ENCODE measurements at regions not wholly inside any gene's neighbourhood (a gene's known extent, or its start where the extent isn't known, plus 50 kb on each side); places are given as distances from the start of the nearest gene placed in this dataset.

DNA sequence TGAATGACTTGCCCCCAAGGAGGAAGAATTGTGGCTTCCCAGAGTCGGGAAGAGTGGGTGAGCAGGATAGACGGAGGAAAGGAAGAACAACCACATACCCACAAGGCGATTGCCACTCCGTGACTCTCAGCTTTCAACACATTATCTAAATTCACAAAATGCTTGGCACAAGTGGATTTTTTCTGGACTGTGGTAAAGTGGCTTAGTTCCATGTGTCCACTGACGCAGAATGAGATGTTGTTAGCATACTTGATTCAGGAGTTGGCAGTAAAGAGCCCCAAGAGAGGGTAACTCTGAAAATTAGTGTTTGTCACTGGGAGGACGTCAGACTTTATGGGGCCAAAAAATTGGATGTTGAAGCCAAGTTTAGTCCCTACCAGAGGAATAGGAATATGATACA is 198.8 kb upstream of the CTNNB1 start:
- Mint-ChIP-seq H3K9me3 (no peaks in the 10 kb centered on the region), H3K36me3 (ENCODE audit: low read depth) (no peaks in the 10 kb centered on the region), H3K27me3 (peaks cover 10% of the 10 kb centered on the region), H3K27ac (no peak overlapping the region), H3K4me3 (no peak overlapping the region), H3K4me1 (peaks cover 2% of the 10 kb centered on the region)
- ChIA-PET CTCF (no interaction called here), POLR2A (no interaction called here)
- no peak for DNase-seq

DNA sequence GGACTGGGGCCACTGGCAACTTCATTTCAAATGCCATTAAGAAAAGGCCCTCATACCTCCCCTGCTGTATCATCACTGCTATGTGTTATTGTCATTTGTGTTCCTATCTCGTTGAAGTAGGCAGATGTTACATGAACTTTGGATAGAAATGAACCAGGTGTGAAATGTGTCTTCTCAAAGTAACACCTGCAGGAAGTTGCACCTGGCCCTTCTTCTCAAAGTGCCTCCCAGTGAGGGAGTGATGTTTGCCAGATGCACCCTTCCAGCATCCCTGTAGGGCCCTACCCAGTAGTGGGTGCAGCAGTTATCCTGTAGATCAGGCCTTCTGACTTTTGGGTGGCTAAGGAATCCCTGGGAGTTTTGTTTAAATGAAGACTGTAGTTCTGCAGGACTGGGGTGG is 197.7 kb upstream of the CTNNB1 start:
- Mint-ChIP-seq H3K27me3 (peaks cover 10% of the 10 kb centered on the region), H3K36me3 (ENCODE audit: low read depth) (no peaks in the 10 kb centered on the region), H3K4me1 (peaks cover 2% of the 10 kb centered on the region), H3K9me3 (no peaks in the 10 kb centered on the region), H3K27ac (no peak overlapping the region), H3K4me3 (no peak overlapping the region)
- no peak for DNase-seq
- ChIA-PET POLR2A (no interaction called here), CTCF (no interaction called here)

DNA sequence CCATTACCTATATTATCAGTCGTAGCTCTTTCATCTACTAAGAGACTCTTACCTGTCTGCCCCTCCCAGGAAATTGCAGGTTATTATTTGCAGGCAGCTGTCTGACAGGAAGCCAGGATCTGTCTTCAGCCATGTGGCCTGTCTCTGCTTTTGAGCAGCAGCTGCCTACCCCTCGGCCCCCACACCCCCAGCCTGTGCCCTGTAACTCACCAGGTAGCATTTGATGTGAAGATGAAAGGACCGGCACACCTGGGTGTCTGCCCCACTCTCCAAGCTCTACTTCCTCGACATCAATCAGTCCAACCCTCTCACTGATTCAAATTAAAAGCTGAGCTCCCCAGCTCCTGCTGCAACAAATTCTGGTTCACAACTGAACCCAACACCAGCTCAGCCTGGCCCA is 197.2 kb upstream of the CTNNB1 start:
- DNase-seq = no peak
- ChIA-PET CTCF (interaction anchor here (0.6 kb wide), 1 partner anchor 871 kb away, joined by 4 read pairs; no protein-coding TSS in a partner anchor), POLR2A (no interaction called here)
- no peak overlapping the region for H3K4me3 Mint-ChIP-seq
- no peak overlapping the region for H3K27ac Mint-ChIP-seq
- no peaks in the 10 kb centered on the region for H3K36me3 Mint-ChIP-seq (ENCODE audit: low read depth)
- H3K27me3 Mint-ChIP-seq = peaks cover 10% of the 10 kb centered on the region
- H3K9me3 Mint-ChIP-seq = no peaks in the 10 kb centered on the region
- peaks cover 2% of the 10 kb centered on the region for H3K4me1 Mint-ChIP-seq

DNA sequence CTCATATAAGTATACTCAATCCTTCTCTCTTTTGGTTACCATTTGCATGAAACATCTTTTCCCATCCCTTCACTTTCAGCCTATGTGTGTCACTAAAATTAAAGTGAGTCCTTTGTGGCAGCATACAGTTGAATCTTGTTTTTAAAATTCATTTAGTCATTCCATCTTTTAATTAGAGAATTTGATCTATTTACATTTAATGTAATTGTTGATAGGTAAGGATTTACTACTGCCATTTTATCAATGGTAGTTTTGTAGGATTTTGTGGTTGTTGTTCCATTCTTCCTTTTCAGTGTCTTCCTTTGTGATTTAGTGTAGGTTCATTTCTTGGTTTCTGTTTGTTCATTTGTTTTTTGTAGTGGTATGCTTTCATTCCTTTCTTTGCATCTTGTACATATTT is 191.9 kb upstream of the CTNNB1 start:
- Mint-ChIP-seq H3K36me3 (ENCODE audit: low read depth) (no peaks in the 10 kb centered on the region), H3K27me3 (peaks cover 8% of the 10 kb centered on the region), H3K4me3 (no peak overlapping the region), H3K4me1 (no peaks in the 10 kb centered on the region), H3K27ac (no peak overlapping the region), H3K9me3 (peaks cover 6% of the 10 kb centered on the region)
- POLR2A ChIA-PET = no interaction called here
- CTCF ChIA-PET = no interaction called here
- DNase-seq = no peak

DNA sequence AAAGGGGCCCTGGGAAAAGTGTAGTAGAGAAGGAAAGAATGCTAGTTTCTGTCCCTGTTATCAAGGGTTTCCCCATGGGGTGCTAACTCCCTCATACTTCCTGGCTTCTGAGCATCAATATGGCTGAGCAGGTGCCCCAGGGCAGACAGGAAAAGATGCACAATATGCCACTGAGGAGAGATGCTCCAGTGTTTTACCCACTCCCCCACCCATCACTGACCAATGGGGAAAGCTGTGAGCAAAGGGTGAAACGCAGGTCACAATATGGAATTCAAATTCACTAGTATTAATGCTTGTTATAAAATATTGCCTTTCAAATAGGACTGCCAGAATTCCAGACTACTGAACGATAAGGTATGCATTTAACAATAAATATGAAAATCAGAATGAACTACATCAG is 187.5 kb upstream of the CTNNB1 start:
- Mint-ChIP-seq H3K9me3 (peaks cover 6% of the 10 kb centered on the region), H3K27ac (no peak overlapping the region), H3K36me3 (ENCODE audit: low read depth) (no peaks in the 10 kb centered on the region), H3K4me3 (no peak overlapping the region), H3K27me3 (peaks cover 2% of the 10 kb centered on the region), H3K4me1 (no peaks in the 10 kb centered on the region)
- POLR2A ChIA-PET = no interaction called here
- CTCF ChIA-PET = no interaction called here
- no peak for DNase-seq

DNA sequence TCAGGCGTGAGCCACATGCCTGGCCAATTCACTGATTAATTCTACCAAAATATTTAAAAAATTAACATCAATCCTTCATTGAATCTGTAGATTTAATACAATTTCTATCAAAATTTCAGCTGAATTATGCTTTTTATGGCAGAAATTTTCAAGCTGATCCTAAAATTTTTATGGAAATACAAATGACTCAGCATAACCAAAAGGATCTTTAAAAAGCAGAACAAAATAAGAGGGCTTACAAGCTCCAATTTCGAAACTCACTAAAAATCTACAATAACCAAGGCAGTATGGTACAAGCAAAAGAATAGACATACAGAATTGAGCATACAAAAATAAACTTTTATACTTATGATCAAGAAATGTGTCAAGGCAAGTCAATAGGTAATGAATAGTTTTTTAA is 180.4 kb upstream of the CTNNB1 start:
- no peak overlapping the region for H3K4me3 Mint-ChIP-seq
- ChIA-PET CTCF (no interaction called here), POLR2A (no interaction called here)
- no peak overlapping the region for H3K27ac Mint-ChIP-seq
- no peak for DNase-seq
- H3K4me1 Mint-ChIP-seq = no peaks in the 10 kb centered on the region
- no peaks in the 10 kb centered on the region for H3K36me3 Mint-ChIP-seq (ENCODE audit: low read depth)
- H3K27me3 Mint-ChIP-seq = peaks cover 4% of the 10 kb centered on the region
- no peaks in the 10 kb centered on the region for H3K9me3 Mint-ChIP-seq

DNA sequence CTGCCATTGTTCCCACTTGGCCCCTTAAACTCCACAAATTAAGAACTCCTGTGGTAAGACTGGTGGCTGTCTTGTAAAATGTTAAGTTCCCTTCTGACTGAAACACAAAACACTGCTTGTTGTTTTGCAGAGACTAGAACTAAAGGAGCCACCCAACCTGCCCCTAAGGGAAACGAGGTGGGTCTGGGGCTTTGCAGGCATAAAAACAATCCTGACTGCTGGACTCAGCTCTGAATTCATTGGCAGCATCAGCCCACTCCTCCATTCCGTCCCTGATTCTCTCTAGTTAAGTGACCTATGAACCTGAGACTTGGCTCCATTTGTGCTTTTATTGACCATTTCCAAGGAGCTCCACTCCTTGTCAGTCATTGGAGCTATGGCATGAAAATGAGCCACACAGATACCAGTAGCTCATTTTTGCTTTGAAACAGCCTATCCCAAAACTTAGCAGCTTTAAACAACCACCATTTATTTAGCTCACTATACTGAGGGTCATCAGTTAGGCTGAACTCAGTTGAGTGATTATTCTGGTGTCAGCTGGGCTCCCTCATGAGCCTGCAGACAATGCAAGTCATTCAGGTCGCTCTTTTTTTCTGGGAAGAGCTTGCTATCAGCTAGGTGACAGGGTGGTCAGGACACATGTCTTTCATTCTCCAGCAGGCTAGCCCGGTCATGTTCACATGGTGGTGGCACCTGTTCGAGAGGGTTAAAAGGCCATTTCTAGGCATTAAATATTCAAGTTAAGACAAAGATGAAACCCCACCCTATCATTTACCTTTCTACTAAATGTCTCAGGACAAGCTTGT is 175.1 kb upstream of the CTNNB1 start:
- H3K27ac Mint-ChIP-seq = no peak overlapping the region
- H3K4me3 Mint-ChIP-seq = no peak overlapping the region
- no peaks in the 10 kb centered on the region for H3K36me3 Mint-ChIP-seq (ENCODE audit: low read depth)
- peaks cover 2% of the 10 kb centered on the region for H3K27me3 Mint-ChIP-seq
- no peaks in the 10 kb centered on the region for H3K4me1 Mint-ChIP-seq
- DNase-seq = no peak
- CTCF ChIA-PET = interaction anchor here (0.8 to 1.1 kb wide), 2 partner anchors 320 to 444 kb away, joined by 3 read pairs; no protein-coding TSS in a partner anchor
- POLR2A ChIA-PET = no interaction called here
- no peaks in the 10 kb centered on the region for H3K9me3 Mint-ChIP-seq

DNA sequence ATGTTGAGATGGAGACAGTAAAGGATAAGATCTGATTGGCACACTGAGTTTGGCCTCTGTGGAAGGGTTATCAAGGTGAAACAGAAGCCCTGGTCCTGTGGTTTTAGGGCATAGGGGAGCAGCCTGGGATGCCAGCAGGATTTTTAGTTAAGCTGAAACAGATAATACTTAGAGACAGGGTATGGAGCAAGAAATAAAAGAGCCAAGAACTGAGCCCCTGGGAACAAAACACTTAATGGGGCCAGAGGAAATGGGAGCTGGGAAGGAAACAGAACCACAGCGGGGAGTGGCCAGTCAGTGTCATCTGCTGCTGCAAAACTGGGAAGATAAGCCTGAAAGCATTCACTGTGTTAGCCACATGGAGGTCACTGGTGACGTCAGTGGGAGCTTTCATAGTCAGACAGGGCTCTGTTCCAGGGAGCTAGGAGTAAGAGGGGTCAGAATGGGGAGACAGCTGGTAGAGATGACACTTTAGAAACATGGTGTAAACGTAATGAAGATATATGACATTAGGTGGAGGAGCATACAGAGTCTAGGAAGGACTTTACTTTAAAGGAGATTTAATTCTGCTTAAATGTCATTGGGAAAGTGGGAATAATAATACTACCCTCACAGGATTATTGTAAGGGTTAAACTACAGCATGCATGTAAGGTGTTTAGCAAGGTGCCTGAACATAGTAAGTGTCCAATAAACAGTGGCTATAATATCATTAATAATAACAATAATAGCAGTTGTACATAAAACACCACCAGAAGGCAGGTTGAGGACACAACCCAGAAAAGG is 172.7 kb upstream of the CTNNB1 start:
- no peaks in the 10 kb centered on the region for H3K36me3 Mint-ChIP-seq (ENCODE audit: low read depth)
- no peaks in the 10 kb centered on the region for H3K27me3 Mint-ChIP-seq
- H3K4me1 Mint-ChIP-seq = no peaks in the 10 kb centered on the region
- H3K27ac Mint-ChIP-seq = no peak overlapping the region
- POLR2A ChIA-PET = no interaction called here
- no peaks in the 10 kb centered on the region for H3K9me3 Mint-ChIP-seq
- DNase-seq = no peak
- no peak overlapping the region for H3K4me3 Mint-ChIP-seq
- CTCF ChIA-PET = no interaction called here

DNA sequence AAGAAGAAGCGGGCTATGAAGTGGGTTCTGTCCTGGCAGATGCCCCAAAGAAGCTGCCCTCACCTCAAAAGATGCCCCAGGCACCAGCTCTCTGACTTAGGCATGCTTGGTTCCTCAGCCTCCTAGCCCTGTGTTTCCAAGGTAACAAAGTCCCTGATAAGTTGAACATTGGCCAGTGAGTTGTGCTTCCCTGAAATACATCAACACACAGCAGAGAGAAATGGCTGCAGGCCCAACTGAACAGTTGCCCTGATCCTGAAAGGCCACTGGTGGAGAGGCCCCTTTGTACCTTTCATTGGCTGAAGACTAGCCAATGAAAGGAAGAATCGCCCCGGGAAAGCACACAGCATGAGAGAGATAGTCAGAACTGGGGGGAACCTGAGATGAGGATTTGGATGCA is 169.9 kb upstream of the CTNNB1 start:
- Mint-ChIP-seq H3K27ac (no peak overlapping the region), H3K9me3 (no peaks in the 10 kb centered on the region), H3K4me1 (no peaks in the 10 kb centered on the region), H3K4me3 (no peak overlapping the region), H3K27me3 (peaks cover 2% of the 10 kb centered on the region), H3K36me3 (ENCODE audit: low read depth) (no peaks in the 10 kb centered on the region)
- ChIA-PET POLR2A (no interaction called here), CTCF (no interaction called here)
- DNase-seq = no peak

DNA sequence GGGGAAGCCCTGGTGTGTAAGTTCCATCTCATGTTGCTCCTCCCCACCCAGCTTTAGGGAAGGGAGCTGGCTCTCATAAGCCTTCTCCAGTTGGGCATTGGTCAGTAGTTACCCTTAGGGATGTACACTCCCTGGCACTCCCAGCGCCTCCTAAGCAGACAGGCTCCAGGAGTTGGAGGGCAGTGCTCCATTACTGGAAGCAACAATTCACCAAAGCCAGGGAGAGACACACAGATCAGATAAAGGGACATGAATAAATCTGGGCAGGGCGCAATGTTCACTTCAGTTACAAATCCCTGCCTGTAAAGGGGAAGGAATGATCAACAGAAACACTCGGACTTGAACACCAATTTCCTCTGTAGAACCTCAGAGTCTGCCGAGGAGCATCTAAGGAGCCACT is 169.1 kb upstream of the CTNNB1 start:
- ChIA-PET CTCF (interaction anchor here (0.6 kb wide), 1 partner anchor 14 kb away, joined by 3 read pairs; no protein-coding TSS in a partner anchor), POLR2A (no interaction called here)
- no peak overlapping the region for H3K4me3 Mint-ChIP-seq
- H3K27ac Mint-ChIP-seq = no peak overlapping the region
- peaks cover 2% of the 10 kb centered on the region for H3K27me3 Mint-ChIP-seq
- no peaks in the 10 kb centered on the region for H3K9me3 Mint-ChIP-seq
- no peak for DNase-seq
- no peaks in the 10 kb centered on the region for H3K36me3 Mint-ChIP-seq (ENCODE audit: low read depth)
- no peaks in the 10 kb centered on the region for H3K4me1 Mint-ChIP-seq

DNA sequence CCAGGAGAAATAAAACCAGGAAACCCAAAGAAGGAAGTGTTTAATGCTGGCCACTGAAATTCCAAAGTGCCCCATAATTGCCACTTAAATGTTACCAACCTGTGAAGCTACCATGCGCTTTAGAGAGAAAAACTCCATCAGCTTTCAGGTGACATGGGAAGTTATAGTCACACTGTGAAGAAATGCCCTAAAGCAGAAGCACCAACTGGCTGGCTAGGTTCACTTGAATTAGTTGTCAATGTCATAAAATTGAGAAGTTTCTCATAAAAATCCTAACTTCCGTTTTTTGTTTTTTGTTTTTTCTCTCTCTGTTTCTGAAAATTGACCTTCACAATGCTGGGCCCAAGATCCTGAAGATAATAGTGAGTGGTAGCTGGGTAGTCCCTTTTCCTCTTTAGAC is 167.9 kb upstream of the CTNNB1 start:
- no peaks in the 10 kb centered on the region for H3K9me3 Mint-ChIP-seq

DNA sequence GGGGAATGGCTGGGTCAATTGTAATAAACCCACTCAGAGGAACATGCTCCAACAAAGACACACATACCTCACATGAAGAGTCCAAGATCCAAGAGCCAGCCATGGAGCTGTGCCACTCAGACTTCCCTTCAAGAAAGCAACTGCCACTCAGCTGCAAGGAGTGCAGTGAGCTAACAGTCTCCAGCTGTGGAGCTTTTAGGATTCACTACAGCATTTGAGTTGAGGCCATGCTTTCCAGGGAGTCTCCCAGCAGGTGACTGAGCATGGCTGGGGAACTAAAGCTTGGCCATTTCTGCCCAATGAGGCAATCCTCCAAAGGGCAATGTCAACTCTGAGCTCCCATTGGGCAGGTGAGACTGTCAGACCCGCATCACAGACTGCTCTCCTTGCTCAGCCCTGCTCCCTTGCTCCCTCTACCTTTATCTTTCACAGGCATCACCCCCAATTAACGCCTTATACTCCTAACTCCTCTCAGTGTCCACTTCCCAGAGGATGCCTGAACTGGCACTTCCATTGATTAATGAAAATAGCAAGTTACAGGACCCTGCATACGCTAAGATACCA is 165.3 kb upstream of the CTNNB1 start:
- Mint-ChIP-seq H3K27me3 (peaks cover 3% of the 10 kb centered on the region), H3K4me1 (no peaks in the 10 kb centered on the region), H3K9me3 (no peaks in the 10 kb centered on the region), H3K4me3 (no peak overlapping the region), H3K27ac (no peak overlapping the region), H3K36me3 (ENCODE audit: low read depth) (no peaks in the 10 kb centered on the region)
- no peak for DNase-seq
- CTCF ChIA-PET = no interaction called here
- POLR2A ChIA-PET = no interaction called here

More for the DNA sequence above, 167.9 kb upstream of the CTNNB1 start:
- no peak overlapping the region for H3K4me3 Mint-ChIP-seq
- DNase-seq = no peak
- H3K27me3 Mint-ChIP-seq = peaks cover 2% of the 10 kb centered on the region
- ChIA-PET POLR2A (no interaction called here), CTCF (no interaction called here)
- H3K27ac Mint-ChIP-seq = no peak overlapping the region
- H3K36me3 Mint-ChIP-seq (ENCODE audit: low read depth) = no peaks in the 10 kb centered on the region
- no peaks in the 10 kb centered on the region for H3K4me1 Mint-ChIP-seq

DNA sequence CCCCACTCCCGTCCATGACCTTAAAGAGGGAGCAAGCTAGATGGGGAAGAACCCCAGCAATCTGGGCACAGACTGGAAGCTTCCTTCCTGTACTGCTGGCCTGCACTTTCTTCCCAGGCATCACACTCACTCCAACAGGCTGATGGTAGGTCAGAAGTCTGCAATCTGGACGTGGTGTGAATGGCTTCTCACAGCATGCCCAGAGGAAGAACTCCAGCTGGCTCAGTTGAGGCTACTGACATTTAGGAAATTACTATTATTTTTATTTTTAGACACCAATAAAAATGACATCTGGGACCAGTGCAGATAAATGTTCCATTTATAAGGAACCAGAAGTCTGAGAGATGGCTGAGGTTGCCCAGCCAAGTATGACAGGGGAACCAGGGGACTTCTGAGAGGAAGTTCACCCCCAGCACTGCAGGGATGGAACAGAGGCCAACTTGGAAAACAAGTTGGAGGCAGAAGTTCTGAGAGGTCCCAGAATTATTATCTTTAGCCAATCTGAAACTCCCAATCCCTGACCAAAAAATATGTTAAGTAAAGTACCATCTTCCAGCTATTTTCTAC is 163.8 kb upstream of the CTNNB1 start:
- H3K4me1 Mint-ChIP-seq = no peaks in the 10 kb centered on the region
- POLR2A ChIA-PET = no interaction called here
- no peak overlapping the region for H3K27ac Mint-ChIP-seq
- H3K27me3 Mint-ChIP-seq = peaks cover 3% of the 10 kb centered on the region
- H3K9me3 Mint-ChIP-seq = no peaks in the 10 kb centered on the region
- no peak overlapping the region for H3K4me3 Mint-ChIP-seq
- no peaks in the 10 kb centered on the region for H3K36me3 Mint-ChIP-seq (ENCODE audit: low read depth)
- CTCF ChIA-PET = interaction anchor here (0.6 kb wide), 1 partner anchor 722 kb away, joined by 4 read pairs; no protein-coding TSS in a partner anchor
- DNase-seq = no peak
